ENCODE measurements at regions not wholly inside any gene's neighbourhood (a gene's known extent, or its start where the extent isn't known, plus 50 kb on each side); places are given as distances from the start of the nearest gene placed in this dataset.

- no peak for TF ChIP-seq EZH2 (IDR thresholded peaks at IDR 0.05)
- no peak for TF ChIP-seq POLR2AphosphoS5 (IDR thresholded peaks at IDR 0.05; ENCODE audit: borderline replicate concordance, low read depth, low read length)
- no peak for TF ChIP-seq FOXP2 (optimal IDR thresholded peaks at IDR 0.05; ENCODE audit: control extremely low read depth, extremely low read length, insufficient read depth)
Observed at GRCh38 chr2:138444411-138444810, 57.2 kb upstream of the SPOPL start.

Measured in SK-N-MC (cell line).